GM18870 (cell line): ENCODE measurements at regions not wholly inside any gene's neighbourhood (a gene's known extent, or its start where the extent isn't known, plus 50 kb on each side); places are given as distances from the start of the nearest gene placed in this dataset.
"Not testable (repeated sequence)": the region's sequence is repeated elsewhere in the genome, so short reads cannot be mapped to it uniquely, and the experiment has no call there.

Experiments
- ATAC-seq: cut with Tn5 transposase; IDR thresholded peaks from one replicate; pipeline ENCODE4 v1.9.1; 2021; ENCODE audit warnings: moderate library complexity; ENCODE audit not compliant: unreplicated experiment

GRCh38 chr16:76970087-76970744 is 220.8 kb upstream of the MON1B start:
- no peak for ATAC-seq

- ATAC-seq = no peak
These were observed 220.3 kb upstream of the MON1B start for GRCh38 chr16:76970745-76971099.

GRCh38 chr16:76976101-76976500 is 214.9 kb upstream of the MON1B start:
- peak; percentile 98 for ATAC-seq

- ATAC-seq = no peak
These were observed 214.2 kb upstream of the MON1B start for GRCh38 chr16:76976756-76977155.

- no peak for ATAC-seq
These were observed 206.8 kb upstream of the MON1B start for GRCh38 chr16:76984196-76984595.

GRCh38 chr16:76985392-76986045 is 205.5 kb upstream of the MON1B start:
- ATAC-seq = no peak

GRCh38 chr16:76988526-76988925 is 202.5 kb upstream of the MON1B start:
- ATAC-seq = no peak

GRCh38 chr16:77002644-77003043 is 188.3 kb upstream of the MON1B start:
- no peak for ATAC-seq

GRCh38 chr16:77009453-77009852 is 181.5 kb upstream of the MON1B start:
- no peak for ATAC-seq

- no peak for ATAC-seq
These were observed 176.5 kb upstream of the MON1B start for GRCh38 chr16:77014441-77014840.

- no peak for ATAC-seq
These were observed 160.4 kb upstream of the MON1B start for GRCh38 chr16:77030600-77030999.

- ATAC-seq = no peak
These were observed 157.5 kb upstream of the MON1B start for GRCh38 chr16:77033516-77033915.

- no peak for ATAC-seq
These were observed 155.6 kb upstream of the MON1B start for GRCh38 chr16:77035361-77035760.

- no peak for ATAC-seq
These were observed 153.2 kb upstream of the MON1B start for GRCh38 chr16:77037696-77038347.

- no peak for ATAC-seq
These were observed 149.5 kb upstream of the MON1B start for GRCh38 chr16:77041468-77041867.

- no peak for ATAC-seq
These were observed 147.9 kb upstream of the MON1B start for GRCh38 chr16:77043076-77043475.

- ATAC-seq = no peak
These were observed 144.8 kb upstream of the MON1B start for GRCh38 chr16:77046206-77046605.

- ATAC-seq = no peak
These were observed 142.9 kb upstream of the MON1B start for GRCh38 chr16:77048085-77048484.

GRCh38 chr16:77049577-77049976 is 141.4 kb upstream of the MON1B start:
- ATAC-seq = no peak

- not testable (repeated sequence) for ATAC-seq
These were observed 134.4 kb upstream of the MON1B start for GRCh38 chr16:77056597-77056996.

- no peak for ATAC-seq
These were observed 133.7 kb upstream of the MON1B start for GRCh38 chr16:77057161-77057774.

GRCh38 chr16:77059446-77059845 is 131.5 kb upstream of the MON1B start:
- no peak for ATAC-seq
